GM19452 (cell line): ENCODE measurements at regions not wholly inside any gene's neighbourhood (a gene's known extent, or its start where the extent isn't known, plus 50 kb on each side); places are given as distances from the start of the nearest gene placed in this dataset.
"Not testable (repeated sequence)": the region's sequence is repeated elsewhere in the genome, so short reads cannot be mapped to it uniquely, and the experiment has no call there.

Experiments used
- ATAC-seq: cut with Tn5 transposase; IDR thresholded peaks from one replicate; pipeline ENCODE4 v1.9.1; 2021; ENCODE audit not compliant: unreplicated experiment

DNA sequence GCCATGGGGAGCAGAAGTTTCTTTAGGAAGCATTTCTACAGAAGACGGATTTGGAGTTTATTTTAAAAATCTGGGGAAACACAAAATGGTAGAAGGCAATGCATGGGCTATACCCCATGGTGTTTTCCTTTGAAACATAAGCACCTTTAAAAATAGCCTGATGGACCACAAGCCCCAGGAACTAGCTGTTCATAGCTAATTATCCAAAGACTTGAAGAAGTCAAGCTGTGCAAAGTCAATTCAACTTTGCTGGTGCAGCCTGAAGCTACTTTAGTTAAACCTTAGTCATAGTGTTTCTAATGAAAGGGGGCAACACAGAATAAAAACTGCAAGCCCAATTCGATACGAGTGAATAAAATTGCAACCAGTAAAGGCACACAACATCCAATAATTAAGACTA is 732.5 kb downstream of the GALC start:
- ATAC-seq = no peak

DNA sequence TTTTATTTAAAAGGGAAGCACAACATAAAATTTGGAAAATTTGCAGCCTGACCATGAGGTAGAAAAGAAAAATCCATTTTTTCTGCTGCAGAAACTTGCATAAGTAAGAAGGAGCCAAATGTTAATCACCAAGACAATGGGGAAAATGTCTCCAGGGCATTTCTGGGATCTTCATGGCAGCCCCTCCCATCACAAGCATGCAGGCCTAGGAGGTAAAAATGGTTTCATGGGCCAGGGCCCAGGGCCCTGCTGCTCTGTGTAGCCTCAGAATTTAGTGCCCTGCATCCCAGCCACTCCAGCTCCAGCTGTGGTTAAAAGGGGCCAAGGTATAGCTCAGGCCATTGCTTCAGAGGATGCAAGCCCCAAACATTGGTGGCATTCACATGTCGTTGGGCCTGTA is 735.6 kb downstream of the GALC start:
- ATAC-seq = no peak

DNA sequence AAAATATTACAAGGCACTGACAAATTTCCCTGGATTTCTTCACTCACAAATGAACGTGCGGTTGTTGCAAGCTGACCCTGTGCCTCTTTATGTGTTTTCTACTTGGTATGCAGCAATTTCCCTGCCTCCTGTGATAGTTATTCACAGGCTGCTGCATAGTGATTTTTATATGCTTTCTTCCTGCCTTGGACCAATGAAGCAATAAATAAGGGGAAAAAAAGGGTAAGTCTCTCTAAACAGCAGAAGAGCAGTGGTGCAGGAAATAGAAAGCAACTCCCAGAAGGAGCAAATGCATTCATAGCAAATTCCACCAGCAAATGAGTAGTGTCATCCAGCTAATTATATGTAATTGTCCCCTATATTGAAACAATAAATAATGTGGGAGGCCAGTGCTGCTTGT is 737.9 kb downstream of the GALC start:
- ATAC-seq = no peak

DNA sequence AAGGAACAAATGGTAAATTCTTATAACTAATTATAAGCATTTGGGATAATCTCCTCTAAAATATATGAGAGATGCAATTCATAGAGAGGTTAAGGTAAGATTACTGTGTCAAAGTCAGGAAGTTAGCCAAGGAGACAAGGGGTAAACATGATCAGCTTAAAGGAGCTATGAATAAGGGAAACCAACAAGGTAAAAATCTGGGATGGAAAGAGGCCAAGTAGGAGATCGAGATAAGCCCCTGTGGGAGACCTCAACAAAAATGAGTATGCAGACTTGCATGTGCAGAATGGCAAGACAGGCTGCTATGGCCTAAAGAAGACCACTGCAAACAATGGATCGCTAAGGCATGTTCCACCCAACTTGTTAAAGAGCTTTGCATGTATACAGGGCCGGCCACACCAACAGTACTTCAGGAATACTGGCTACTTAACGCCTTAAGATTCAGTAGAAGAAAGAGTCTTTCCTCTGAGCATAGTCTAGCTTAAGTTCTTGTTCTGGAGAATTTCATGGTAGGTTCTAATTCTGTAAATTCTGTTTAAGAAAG is 738.6 kb downstream of the GALC start:
- ATAC-seq = no peak

DNA sequence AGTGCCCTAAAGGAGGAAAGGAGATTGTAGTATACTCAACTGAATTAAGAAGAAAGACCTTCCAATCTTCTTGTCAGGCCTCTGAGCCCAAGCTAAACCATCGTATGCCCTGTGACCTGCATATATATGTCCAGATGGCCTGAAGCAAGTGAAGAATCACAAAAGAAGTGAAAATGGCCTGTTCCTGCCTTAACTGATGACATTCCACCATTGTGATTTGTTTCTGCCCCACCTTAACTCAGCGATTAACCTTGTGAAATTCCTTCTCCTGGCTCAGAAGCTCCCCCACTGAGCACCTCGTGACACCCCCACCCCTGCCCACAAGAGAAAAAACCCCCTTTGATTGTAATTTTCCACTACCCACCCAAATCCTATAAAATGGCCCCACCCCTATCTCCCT is 739.2 kb downstream of the GALC start:
- ATAC-seq = not testable (repeated sequence)

DNA sequence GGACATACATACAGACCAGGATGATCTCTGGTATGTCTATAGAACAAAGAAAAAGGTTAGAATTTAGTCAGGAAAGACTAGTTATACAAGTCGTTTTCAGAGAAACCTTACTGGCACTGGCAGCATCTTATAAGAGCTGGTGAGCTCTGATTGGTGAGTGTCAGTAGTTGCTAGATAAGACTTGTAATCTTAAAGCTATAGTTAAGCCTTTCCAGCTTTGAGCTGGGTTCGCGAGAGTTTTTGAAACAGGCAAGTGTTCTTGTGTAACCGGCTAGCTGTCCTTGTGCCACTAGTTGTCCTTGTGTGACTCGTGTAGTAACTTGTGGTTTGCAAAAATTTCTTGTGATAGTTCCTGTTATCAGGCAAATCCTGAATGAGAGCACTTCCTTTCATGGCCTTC is 740.9 kb downstream of the GALC start:
- no peak for ATAC-seq

DNA sequence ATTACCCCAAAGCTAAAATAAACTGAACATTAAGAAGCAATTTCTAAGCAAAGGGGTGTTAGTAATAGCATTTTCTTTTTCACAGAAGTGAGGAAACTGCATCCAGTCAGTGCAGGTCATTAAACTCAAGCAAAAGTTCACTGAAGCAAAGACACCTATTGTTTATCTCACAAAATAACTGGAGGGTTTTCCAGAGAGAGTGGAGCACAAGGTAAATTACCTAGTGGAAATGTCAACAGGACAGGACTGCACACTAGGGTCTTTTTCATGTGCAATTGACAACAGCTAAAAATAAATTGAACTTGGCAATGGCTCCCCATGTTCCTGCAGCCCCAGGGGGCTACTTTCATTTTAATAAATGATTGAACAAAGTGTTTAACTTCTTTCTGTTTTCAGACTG is 742.0 kb downstream of the GALC start:
- ATAC-seq = no peak

DNA sequence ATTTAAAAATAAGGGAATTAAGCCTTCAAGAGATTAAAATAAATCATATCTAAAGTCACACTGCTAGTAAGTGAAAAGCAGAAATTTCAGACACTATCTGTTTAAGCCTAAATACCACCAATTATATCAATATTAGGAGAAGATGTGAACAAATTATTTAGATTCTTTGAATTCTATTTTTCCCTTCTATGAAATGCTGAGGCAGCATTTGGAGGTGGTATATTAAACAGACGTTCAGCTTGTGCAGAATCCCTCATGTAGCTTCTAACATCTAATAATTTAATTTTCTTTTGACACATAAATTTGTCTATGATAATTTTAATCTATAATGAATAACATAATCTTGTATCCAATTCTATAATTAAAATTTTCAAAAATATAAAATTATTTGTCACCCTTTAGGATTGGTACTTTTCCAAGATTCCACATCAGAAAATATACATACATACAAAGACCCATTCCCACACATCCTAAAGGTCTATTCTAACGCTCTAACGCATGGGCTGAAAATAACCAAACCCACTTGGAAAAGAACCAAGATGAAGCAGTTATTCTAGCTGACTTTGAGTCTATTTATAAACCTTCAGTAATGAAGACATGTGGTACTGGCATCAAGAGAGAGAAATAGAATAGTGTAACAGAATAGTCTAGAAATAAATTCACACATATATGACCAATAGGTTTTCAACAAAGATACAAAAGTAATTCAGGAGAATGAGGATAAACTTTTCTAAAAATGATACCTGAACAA is 751.8 kb downstream of the GALC start:
- ATAC-seq = no peak

DNA sequence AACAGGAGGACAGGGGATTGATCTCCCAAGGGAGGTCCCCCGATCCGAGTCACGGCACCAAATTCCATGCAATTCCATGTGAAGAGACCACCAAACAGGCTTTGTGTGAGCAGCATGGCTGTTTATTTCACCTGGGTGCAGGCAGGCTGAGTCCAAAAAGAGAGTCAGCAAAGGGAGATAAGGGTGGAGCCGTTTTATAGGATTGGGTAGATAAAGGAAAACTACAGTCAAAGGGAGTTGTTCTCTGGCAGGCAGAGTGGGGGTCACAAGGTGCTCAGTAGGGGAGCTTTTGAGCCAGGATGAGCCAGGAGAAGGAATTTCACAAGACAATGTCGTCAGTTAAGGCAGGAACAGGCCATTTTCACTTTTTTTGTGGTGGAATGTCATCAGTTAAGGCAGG is 752.7 kb downstream of the GALC start:
- ATAC-seq = not testable (repeated sequence)

DNA sequence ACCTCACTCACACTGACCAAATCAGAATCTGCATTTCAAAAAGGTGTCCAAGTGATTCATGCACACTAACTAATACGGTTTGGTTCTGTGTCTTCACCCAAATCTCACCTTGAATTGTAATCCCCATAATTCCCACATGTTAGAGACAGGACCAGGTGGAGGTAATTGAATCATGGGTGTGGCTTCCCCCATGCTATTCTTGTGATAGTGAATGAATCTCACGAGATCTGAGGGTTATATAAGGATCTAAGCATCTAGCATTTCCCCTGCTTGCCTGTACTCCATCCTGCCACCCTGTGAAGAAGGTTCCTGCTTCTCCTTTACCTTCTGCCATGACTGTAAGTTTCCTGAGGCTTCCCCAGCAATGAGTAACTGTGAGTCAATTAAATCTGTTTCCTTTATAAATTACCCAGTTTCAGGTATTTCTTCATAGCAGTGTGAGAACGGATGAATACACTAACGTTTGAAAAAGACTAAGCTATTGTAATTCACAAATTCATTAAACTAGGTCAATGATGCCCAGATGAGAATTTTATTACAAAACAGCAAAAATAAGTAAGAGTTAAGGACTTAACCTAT is 759.1 kb downstream of the GALC start:
- ATAC-seq = no peak

DNA sequence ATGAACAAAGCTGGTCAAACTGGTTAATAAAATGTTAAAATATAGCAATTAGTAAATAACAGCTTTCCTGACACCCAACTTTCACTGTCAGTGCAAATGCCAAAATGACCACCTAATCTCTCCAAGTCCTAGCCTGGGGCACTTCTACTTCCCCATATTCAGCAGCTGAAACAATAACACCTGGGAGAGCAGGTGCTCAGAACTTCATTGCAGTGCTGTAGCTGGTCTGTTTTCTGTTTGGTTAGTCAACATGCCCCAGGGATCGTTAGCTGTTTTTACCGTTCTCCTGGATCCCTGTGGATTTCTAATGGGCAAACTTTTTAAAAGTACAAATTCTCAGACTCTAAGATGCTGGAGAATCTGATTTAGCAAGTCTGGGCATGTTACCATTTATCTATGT is 759.7 kb downstream of the GALC start:
- ATAC-seq = no peak

DNA sequence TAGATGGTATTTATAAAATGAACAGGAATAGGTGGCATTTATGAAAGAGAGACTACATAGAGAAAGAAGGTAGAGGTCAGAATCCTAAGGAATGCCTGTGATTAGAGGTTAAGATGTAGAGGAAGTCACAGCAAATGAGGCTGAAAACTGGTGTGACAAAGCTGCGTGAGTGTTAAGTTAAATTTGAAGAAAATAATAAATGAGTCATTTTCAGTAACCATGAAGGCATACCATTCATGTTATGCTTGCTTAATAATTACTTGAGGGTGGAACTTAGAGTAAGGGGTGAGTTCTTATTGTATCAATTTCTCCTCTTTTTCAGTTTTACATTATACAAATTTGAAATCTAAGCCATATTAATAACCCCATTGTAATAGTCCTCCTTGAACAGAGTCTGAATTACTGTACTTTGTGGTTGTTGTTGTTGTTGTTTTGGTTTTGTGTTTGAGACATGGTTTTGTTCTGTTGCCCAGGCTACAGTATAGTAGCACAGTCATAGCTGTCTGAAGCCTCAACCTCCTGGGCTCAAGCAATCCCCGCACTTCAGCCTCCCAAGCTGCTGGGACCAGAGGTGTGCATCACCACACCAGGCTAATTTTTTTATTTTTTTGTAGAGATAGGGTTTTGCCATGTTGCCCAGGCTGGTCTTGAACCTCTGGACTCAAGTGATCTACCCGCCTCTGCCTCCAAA is 761.5 kb downstream of the GALC start:
- ATAC-seq = no peak

DNA sequence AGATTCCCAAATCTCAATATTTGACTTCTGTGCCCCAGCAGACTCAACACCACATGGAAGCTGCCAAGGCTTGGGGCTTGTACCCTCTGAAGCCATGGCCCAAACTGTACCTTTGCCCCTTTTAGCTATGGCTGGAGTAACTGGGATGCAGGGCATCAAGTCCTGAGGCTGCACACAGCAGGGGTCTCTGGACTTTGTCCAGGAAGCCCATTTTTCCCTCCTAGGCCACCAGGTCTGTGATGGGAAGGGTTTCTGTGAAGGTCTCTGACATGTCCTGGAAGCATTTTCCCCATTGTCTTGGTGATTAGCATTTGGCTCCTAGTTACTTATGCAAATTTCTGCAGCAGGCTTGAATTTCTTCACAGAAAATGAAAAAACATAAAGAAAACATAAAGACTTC is 762.3 kb downstream of the GALC start:
- ATAC-seq = no peak

DNA sequence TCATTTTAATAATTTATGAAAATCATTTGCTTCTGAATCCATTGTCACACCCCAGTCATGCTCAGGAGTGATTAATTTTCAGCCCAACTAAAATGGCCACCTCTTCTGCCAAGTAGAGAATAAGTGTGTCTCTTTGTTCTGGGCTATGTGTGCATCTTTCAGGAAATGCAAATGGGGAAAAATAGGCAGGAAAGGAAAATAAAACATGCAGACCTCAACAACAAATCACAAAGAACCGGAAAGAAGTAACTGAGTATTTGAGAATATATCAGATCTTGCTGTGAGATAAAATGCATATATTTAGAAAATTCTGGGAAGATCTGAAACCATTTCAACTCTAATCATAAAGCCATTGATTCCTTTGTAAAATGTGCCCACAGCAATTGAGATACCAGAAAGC is 763.9 kb downstream of the GALC start:
- ATAC-seq = no peak

DNA sequence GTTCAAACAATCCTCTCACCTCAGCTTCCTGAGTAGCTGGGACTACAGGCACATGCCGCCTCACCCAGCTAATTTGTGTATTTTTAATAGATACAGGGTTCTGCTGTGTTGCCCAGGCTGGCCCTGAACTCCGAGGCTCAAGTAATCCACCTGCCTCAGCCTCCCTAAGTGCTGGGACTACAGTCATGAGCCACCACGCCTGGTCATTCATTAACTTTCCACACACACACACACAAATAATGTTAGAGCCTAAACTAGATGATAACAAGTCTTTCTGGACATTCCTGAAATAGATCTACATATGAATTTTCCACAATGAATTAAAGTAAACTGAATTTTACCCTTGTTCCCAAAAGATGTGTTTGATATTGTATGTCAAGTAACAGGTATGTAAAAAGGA is 776.0 kb downstream of the GALC start:
- ATAC-seq = no peak

DNA sequence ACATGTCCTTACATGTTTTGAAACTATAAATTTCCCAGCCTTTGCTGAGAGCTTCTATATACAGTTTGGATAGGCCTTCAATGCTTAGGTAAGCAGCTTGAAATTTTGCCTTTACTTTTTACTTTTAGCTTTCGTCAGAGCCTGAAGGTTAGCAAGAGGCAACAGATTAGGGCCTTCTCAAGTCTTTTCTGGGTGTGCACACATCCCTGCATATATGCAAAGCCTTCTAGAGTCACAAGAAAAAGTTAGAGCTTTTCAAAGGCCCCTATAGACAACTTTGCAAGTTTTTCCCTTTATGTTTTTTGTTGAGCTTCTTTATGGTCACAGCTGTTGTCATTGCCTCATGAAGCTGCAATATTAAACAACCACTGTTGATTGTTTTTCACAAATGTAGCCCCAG is 778.4 kb downstream of the GALC start:
- ATAC-seq = no peak

DNA sequence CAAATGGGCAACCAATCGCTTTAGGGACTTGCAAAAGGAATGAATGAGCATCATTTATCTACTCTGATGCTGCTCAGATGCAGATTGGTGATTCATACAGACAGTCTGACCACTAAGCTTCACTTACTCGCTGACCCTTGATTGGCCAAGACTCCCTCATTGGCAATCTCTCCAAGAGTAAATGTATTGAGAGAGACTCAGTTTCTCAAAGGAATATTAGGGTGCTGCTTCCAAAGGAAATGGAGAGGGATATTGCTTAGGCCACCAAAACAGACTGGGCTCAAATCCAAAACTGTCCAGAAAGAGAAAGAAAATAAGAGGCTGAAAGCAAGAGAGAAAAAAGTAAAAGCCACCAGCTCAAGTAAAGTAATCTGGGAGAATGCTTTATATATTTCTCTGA is 785.2 kb downstream of the GALC start:
- ATAC-seq = no peak

DNA sequence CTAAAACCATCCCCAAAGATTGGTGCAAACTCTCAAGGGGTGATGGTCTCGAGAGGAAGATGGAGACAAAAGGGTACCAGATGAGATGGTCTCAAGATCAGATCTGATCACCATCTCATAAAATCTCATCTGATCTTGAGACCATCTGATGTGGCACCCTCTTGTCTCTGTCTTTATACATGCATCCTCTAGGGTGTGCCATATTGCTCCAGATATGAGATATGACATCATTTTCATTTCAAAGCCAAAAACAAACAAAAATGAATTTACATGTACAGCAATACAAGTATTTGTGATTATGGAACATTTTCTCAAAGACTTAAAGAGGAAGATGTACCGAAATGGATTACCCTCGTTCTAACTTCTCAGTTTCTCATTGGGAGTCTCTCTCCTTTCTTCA is 787.2 kb downstream of the GALC start:
- ATAC-seq = no peak

DNA sequence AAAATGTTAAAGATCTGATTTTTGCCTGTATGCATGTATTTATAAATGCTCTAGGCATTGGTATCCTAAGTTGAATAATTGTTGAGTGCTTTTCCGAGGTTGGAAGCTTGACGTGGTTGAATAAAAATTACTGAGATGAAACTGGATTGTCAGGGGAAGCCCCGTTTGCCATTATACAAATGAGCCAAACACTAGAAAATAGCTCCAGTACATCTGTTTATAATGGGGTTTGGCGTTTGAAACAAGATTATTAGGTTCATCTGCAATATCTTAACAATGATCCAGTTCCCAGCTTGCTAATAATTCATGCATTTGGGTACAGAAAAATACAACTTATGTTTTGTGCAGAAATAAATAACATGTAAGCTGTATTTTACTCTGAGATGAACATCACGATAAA is 789.6 kb downstream of the GALC start:
- no peak for ATAC-seq

DNA sequence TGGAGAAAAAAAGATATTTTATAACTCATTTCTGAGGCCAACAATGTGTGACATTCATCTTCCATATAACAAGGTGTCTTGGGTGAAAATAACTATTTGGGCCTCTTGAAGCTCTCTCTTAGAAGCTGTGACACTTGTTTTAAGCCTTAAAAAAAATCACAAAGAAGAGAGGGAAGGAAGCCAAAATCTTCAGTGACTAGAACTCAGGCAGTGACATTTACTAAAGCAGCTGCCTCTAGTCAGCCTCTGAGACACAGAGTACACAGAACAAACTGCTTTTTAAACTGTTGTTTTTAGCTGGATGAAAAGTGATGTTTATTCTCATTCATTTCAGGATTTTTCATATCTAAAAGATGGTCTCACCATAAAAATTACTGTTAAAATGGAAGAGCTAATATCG is 793.6 kb downstream of the GALC start:
- no peak for ATAC-seq

DNA sequence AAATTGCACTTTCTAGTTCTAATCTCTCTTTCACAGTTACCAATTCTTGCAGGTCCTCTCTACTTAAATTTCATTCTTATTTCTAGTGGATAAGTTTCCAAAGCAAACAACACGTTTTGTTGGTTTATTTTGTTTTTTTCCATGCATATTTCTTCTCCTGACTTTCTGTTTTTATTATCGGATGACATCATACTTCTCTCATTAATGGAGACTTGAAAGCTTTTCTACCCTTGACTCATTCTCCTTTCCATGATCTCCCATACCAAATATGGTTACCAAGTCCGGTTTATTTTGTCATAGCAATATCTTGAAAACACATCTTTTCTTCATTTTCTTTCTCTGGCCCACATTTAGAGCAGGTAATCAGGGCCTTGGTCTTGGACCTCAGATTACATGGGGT is 796.5 kb downstream of the GALC start:
- no peak for ATAC-seq

DNA sequence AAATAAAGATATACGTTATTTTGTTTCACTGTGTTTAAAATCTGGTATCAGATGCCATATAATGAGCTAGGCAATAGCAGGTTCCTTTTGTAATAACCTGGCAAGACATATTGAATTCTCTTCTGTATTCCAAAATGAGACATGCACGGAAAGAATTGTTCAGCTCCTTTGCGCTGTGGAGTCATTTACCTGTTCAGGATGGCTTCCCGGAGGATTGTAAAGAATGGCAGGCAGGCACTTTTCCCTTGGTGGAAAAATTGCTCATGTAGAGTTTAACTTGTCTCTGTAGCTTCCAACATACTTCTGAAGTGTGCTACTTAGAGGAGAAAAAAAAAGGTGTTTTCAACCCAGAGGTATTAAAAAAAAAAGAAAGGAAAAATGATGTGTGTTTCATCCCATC is 805.2 kb downstream of the GALC start:
- no peak for ATAC-seq
